ENCODE measurements at regions not wholly inside any gene's neighbourhood (a gene's known extent, or its start where the extent isn't known, plus 50 kb on each side); places are given as distances from the start of the nearest gene placed in this dataset.

DNA sequence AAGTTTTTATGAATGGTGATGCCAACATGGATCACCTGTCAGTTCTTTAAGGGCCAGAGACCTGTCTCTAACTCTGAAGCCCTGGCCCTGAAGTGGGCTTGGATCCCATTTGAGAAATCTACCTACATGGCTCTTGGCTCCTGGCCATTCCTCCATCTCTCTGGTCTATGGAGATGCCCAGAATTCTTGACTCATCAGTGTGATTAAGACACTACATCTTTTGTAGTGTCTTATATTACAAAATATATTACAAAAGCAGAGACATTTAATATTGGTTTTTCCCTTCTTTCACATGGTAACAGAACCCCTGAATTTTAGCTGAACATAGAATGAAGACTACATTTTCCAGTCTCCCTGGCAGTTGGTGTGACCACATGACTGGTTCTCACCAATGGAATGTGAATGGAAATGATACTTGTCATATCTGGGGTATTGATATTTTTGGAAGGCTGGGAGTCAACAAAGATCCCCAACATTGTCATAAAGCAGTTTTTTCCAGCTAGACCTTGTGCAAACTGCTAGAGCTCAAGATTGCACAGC lies 198.3 kb downstream of the SREK1 start:
- TF ChIP-seq, protein P1, sequence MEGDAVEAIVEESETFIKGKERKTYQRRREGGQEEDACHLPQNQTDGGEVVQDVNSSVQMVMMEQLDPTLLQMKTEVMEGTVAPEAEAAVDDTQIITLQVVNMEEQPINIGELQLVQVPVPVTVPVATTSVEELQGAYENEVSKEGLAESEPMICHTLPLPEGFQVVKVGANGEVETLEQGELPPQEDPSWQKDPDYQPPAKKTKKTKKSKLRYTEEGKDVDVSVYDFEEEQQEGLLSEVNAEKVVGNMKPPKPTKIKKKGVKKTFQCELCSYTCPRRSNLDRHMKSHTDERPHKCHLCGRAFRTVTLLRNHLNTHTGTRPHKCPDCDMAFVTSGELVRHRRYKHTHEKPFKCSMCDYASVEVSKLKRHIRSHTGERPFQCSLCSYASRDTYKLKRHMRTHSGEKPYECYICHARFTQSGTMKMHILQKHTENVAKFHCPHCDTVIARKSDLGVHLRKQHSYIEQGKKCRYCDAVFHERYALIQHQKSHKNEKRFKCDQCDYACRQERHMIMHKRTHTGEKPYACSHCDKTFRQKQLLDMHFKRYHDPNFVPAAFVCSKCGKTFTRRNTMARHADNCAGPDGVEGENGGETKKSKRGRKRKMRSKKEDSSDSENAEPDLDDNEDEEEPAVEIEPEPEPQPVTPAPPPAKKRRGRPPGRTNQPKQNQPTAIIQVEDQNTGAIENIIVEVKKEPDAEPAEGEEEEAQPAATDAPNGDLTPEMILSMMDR (IDR thresholded peaks at IDR 0.05; ENCODE audit: control insufficient read depth, insufficient read depth, low read depth, low read length, missing control alignments) = no peak
- no peak for DNase-seq (ENCODE audit: low read depth)
- H3K4me3 ChIP-seq (ENCODE audit: control insufficient read depth, low read depth, low read length) = no peak overlapping the region

- TF ChIP-seq, protein P1 (IDR thresholded peaks at IDR 0.05; ENCODE audit: control insufficient read depth, insufficient read depth, low read depth, low read length, missing control alignments) = no peak
- H3K4me3 ChIP-seq (ENCODE audit: control insufficient read depth, low read depth, low read length) = no peak overlapping the region
- no peak for DNase-seq (ENCODE audit: low read depth)
These were observed 199.4 kb downstream of the SREK1 start for GRCh38 chr5:66343370-66344071.

GRCh38 chr5:66344544-66344943 lies 200.4 kb downstream of the SREK1 start:
- H3K4me3 ChIP-seq (ENCODE audit: control insufficient read depth, low read depth, low read length) = no peak overlapping the region
- DNase-seq (ENCODE audit: low read depth) = no peak
- TF ChIP-seq, protein P1 (IDR thresholded peaks at IDR 0.05; ENCODE audit: control insufficient read depth, insufficient read depth, low read depth, low read length, missing control alignments) = no peak

GRCh38 chr5:66345281-66345680 lies 201.2 kb downstream of the SREK1 start:
- H3K4me3 ChIP-seq (ENCODE audit: control insufficient read depth, low read depth, low read length) = no peak overlapping the region
- TF ChIP-seq, protein P1 (IDR thresholded peaks at IDR 0.05; ENCODE audit: control insufficient read depth, insufficient read depth, low read depth, low read length, missing control alignments) = no peak
- DNase-seq (ENCODE audit: low read depth) = no peak

- H3K4me3 ChIP-seq (ENCODE audit: control insufficient read depth, low read depth, low read length) = no peak overlapping the region
- TF ChIP-seq, protein P1 (IDR thresholded peaks at IDR 0.05; ENCODE audit: control insufficient read depth, insufficient read depth, low read depth, low read length, missing control alignments) = no peak
- no peak for DNase-seq (ENCODE audit: low read depth)
These were observed 202.8 kb downstream of the SREK1 start for GRCh38 chr5:66346869-66347268.

- no peak overlapping the region for H3K4me3 ChIP-seq (ENCODE audit: control insufficient read depth, low read depth, low read length)
- no peak for DNase-seq (ENCODE audit: low read depth)
- TF ChIP-seq, protein P1 (IDR thresholded peaks at IDR 0.05; ENCODE audit: control insufficient read depth, insufficient read depth, low read depth, low read length, missing control alignments) = no peak
These were observed 204.5 kb downstream of the SREK1 start for GRCh38 chr5:66348387-66349125.
